ENCODE measurements at regions not wholly inside any gene's neighbourhood (a gene's known extent, or its start where the extent isn't known, plus 50 kb on each side); places are given as distances from the start of the nearest gene placed in this dataset.

- no peak for DNase-seq
Observed at GRCh38 chr14:82067221-82067875, 533.7 kb upstream of the SEL1L start.

DNA sequence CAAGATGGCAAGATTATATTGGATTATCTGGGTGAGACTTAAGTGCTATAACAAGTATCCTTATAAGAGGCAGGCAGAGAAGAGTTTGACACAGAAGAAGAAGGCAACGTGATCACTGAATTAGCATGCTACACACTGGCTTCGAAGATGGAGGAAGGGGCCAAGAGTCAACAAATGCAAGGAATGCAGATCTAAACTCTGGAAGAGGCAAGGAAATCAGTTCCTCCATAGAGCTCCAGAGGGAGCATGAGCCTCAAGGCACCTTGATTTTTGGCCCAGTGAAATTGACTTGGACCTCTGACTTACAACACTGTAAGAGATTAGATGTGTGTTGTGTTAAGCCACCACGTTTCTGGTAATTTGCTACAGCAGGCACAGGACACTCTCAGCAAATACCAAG lies 536.4 kb upstream of the SEL1L start:
- no peak for DNase-seq

DNA sequence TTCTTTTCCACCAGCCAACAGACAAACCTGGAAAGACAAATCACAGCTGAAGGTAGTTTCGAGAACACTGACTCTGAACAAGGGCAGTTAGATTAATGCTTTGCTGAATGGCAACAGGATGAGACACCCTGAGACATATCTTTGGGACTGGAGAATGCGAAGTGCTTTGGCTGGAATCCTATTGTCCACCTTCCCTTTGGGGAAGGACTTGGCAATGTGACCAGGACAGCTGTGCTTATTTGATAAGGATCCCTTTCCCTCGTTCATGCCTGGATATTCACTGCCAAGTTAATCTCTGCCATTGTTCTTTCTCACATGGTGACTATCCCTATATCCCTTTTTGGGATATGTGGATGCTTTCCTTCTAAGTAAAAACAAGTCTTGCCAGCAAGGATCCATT lies 537.1 kb upstream of the SEL1L start:
- DNase-seq: no peak

DNA sequence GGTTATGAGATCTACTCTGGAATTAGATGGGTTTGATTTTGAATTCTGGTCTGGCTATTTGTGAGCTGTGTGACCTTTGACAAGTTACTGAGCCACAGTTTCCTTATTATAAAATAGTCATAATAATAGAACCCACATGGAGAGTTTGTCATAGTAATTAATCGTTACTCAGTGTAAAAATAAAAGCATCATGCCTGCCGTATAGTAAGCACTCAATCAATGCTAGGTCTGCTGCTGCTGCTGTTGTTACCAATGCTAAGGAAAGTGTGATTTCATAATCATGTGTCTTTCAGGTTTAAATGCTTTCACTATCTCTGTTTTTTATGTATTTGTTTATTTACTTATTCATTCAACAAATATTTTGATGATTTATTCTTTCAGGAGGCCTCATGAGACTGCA lies 539.9 kb upstream of the SEL1L start:
- no peak for DNase-seq

DNA sequence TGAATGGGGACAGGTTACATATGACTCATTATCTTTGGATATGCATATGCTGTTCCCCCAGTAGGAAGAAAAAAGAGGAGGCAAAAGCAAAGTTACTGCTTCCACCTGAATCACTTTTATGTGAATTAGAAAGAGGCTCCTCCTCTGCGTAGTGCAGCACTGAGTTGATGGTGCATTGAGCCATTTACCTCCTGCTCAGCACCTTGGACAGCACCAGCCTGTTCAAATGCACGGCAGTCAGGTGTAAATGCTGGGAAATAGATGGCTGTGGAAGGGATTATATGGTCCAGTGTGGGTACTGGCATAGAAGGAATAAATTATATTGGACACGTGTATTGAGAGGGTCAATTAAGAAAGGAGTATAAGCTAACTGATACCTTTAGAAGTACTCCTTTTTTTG lies 541.9 kb upstream of the SEL1L start:
- no peak for DNase-seq

DNA sequence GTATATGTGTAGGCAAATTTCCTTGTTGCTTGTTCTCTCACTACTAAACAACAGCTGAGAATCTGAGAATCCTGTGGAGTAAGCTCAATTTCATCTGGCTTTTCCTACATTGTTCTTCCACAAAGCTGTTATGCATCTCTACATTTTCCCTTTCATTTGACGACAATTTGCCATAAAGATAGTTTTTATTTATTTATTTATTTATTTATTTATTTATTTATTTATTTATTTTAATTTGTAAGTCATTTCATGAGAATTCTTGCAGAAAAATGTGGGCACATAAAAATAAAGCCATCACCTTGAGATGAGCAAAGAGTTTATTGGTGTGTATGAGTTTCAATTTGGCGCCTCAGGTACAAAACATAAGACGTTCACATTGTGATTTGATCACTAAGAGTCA lies 545.9 kb upstream of the SEL1L start:
- no peak for DNase-seq

- DNase-seq: no peak
Observed at GRCh38 chr14:82080370-82080769, 546.7 kb upstream of the SEL1L start.

GRCh38 chr14:82084813-82085212 lies 551.2 kb upstream of the SEL1L start:
- no peak for DNase-seq

- DNase-seq: no peak
Observed at GRCh38 chr14:82091097-82091496, 557.4 kb upstream of the SEL1L start.

DNA sequence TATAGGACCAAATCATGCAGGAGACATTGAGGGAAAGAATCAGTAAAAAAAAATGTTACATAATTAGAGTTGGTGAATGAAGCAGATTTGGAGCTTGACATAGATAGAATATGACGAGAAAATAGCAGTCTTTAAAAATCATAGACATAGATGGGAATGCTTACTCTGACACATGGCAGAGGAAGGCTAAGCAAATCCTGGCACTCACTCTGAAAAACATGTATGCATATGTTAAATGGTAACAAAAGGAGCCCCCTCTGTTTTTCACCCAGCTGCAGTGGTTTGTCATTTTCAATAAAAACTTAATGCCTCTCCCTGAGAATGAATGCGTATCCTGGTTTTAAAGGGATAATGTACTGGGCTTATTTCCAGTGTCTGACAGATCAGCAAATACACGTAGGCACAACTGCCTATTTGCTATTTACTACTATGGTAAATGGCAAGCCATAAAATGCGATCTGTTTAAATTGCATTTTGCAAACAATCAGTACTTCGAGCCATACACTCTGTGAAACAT lies 561.2 kb upstream of the SEL1L start:
- no peak for DNase-seq

- DNase-seq: no peak
Observed at GRCh38 chr14:82104013-82104412, 570.4 kb upstream of the SEL1L start.

GRCh38 chr14:82112210-82112839 lies 578.7 kb upstream of the SEL1L start:
- DNase-seq: no peak

DNA sequence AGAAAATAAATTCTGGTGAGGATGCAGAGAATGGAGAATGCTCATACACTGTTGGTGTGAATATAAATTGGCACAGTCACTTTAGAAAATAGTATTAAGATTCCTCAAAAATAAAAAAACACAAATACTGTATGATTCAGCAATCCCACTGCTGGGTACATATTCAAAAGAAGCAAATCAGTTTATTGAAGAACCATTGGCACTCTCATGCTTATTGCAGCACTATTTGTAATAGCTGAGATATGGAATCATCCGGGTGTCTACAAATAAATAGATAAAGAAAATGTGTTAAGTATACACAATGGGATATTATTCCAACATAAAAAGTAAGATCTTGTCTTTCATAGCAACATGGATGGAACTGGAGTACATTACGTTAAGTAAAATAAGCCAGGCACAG lies 579.4 kb upstream of the SEL1L start:
- no peak for DNase-seq

- DNase-seq: no peak
Observed at GRCh38 chr14:82113710-82114109, 580.1 kb upstream of the SEL1L start.

GRCh38 chr14:82116721-82117120 lies 583.1 kb upstream of the SEL1L start:
- no peak for DNase-seq

DNA sequence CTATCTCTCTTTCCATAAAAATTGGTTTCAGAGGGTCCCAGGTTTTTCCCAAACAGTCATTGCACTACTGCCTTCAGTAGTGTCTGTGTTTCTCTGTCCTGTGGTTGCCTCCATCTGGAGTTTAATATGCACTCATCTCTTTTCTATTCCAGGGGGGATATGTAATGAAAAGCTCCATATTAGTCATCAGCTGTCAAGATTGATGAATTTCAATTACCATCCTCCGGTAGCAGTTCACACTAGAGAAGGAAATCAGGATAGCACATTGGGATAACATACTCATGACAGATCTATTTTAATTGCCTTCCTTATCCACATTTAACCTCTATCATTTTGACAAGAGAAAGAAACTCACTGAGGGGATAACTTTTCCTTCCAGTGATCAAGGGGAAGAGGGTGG lies 589.0 kb upstream of the SEL1L start:
- no peak for DNase-seq

DNA sequence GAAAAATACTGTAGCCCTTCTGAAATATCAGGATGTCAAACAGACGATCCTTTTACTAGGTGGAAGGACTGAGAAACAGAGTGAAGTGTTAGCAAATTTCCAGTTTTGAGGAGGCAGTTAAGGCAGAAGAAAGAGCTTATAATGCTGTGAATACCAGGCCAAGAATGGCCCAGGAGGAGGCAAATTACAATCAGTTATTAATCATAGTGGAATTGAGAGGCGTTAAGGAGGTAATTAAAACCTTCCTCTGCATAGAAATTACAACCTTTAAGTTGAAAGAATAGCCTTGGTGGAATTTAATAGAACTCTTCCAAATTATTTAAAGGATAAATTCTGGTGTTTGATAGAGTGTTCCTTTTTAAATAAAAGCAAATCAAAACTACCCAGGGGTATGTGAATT lies 590.9 kb upstream of the SEL1L start:
- DNase-seq: no peak

- DNase-seq: no peak
Observed at GRCh38 chr14:82126006-82126405, 592.4 kb upstream of the SEL1L start.

DNA sequence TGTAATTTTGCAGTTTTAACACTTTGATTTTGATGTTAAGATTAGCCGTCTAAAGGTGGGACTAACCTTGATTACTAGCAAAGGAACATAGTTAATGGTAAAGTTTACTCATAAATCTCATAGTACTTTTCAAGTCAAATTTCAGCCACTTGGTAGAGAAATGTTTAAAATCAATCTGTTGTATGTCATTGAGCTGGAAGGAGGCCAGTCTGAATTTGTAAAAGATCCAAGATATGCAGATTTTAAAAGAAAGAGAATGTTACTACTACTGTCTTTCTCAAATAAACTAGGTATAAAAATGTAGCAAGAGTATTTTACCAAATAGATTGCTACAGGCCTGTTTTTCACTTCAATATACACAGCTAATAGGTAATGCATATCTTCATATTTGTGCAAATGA lies 600.8 kb upstream of the SEL1L start:
- no peak for DNase-seq

- no peak for DNase-seq
Observed at GRCh38 chr14:82138431-82138830, 604.8 kb upstream of the SEL1L start.

DNA sequence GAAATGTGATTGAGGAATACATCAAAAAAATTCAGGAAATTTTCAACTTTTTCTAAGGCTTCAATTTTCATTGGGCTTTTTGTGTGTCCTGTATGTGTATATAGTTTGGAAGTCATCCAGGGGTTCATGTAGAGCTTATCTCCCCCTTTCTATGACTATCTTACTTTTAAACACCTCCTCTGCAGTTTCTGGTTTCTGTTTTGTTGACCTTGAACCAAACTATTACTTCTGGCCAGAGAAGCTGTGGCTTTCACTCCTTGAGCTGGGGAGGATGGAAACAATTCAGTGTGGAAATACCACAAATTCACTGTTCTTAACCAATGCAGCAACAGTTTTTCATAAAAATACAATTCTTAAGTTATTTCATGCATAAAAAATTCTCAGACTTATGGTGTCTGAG lies 613.2 kb upstream of the SEL1L start:
- no peak for DNase-seq

DNA sequence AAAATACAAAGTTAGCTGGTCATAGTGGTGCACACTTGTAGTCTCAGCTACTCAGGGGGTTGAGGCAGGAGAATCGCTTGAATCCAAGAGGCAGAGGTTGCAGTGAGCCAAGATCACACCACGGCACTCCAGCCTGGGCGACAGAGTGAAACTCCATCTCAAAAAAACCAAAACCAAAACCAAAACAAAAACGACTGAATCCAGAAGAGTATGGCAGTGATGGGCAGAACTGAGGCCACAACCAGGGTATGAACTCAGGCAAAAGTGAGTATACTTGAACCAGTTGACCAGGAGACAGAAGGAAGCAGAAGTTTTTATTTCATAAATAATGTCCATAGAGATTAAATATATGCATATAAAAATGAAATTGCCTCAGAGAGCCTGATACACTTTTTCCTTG lies 620.0 kb upstream of the SEL1L start:
- no peak for DNase-seq

DNA sequence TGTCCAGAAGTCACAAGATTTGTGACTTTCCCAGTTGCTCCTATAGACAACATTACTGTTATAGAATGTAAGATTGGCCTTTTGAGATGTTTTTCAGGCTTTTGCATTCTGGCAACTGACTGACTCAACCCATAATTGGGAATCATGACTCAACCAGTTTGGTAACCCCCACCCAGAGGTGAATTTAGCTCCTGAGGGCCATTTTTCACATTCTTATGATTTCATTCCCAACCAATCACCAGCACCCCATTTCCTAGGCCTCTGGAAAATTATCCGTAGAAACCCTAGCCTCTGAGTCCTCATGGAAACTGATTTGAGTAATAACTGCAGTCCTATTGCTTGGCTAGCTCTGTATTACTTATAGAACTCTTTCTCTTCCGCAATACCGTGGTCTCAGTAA lies 626.0 kb upstream of the SEL1L start:
- no peak for DNase-seq

- no peak for DNase-seq
Observed at GRCh38 chr14:82180139-82180538, 646.5 kb upstream of the SEL1L start.

- DNase-seq: no peak
Observed at GRCh38 chr14:82182646-82183045, 649.0 kb upstream of the SEL1L start.

Data from activated effector memory CD4-positive, alpha-beta T cell treated with anti-CD3 and anti-CD28 coated beads, Interleukin-2, amount 50 U/mL, for 16 hours (primary cell).